ENCODE measurements at regions not wholly inside any gene's neighbourhood (a gene's known extent, or its start where the extent isn't known, plus 50 kb on each side); places are given as distances from the start of the nearest gene placed in this dataset.

- TF ChIP-seq BHLHE40 (IDR thresholded peaks at IDR 0.05; ENCODE audit: low read depth, low read length) = no peak
- BruUV-seq (replicated peaks) = no TSS peak
- Histone ChIP-seq H4K8ac (ENCODE audit: low read depth in 2 of 2, low read length in 2 of 2) (no peak overlapping the region), H3K4me3 (ENCODE audit: insufficient read depth, low read depth, low read length) (no peak overlapping the region), H3K56ac (ENCODE audit: extremely low read depth, insufficient read depth, low read length) (no peak overlapping the region), H2AFZ (replicated peaks; ENCODE audit: low read length, poor library complexity) (no peak overlapping the region), H3K9ac (ENCODE audit: low read depth, low read length) (no peak overlapping the region), H4K20me1 (ENCODE audit: insufficient read depth, low read length) (no peaks in the 10 kb centered on the region), H3K14ac (replicated peaks; ENCODE audit: low read depth, low read length) (no peak overlapping the region), H3K4me1 (ENCODE audit: control insufficient read depth, insufficient read depth, low read length) (no peaks in the 10 kb centered on the region), H3K23ac (ENCODE audit: low read depth, low read length) (no peak overlapping the region), H3K27ac (ENCODE audit: insufficient read depth, low read length) (no peak overlapping the region), H2BK5ac (ENCODE audit: low read depth, low read length, poor library complexity, severe bottlenecking) (no peak overlapping the region), H3K4ac (ENCODE audit: low read depth, low read length) (no peak overlapping the region), H3K36me3 (ENCODE audit: control insufficient read depth, insufficient read depth, low read length) (no peaks in the 10 kb centered on the region), H3K18ac (ENCODE audit: low read depth, low read length) (no peak overlapping the region), H2BK120ac (ENCODE audit: low read depth, low read length) (no peak overlapping the region), H3K4me2 (ENCODE audit: low read depth, low read length) (no peak overlapping the region), H4K5ac (ENCODE audit: low read depth, low read length) (no peak overlapping the region), H2BK15ac (ENCODE audit: low read depth, low read length) (no peak overlapping the region), H4K91ac (ENCODE audit: insufficient read depth, low read depth, low read length) (no peak overlapping the region), H3K9me3 (ENCODE audit: control insufficient read depth, insufficient read depth, low read length) (no peaks in the 10 kb centered on the region), H3K79me1 (ENCODE audit: low read depth in 1 of 2, low read length in 2 of 2) (no peaks in the 10 kb centered on the region), H3K27me3 (ENCODE audit: control insufficient read depth, insufficient read depth, low read length) (no peaks in the 10 kb centered on the region; the same call in 1 of the 2 replicates), H2BK20ac (ENCODE audit: low read depth, low read length) (no peak overlapping the region), H3K9me1 (ENCODE audit: insufficient read depth, low read length) (no peaks in the 10 kb centered on the region), H2AK5ac (ENCODE audit: low read depth, low read length) (no peak overlapping the region), H2AK9ac (replicated peaks; ENCODE audit: low read depth, low read length, poor library complexity) (no peak overlapping the region)
- dilution Hi-C loops (cut with HindIII; ENCODE audit: low sequenced_read_pairs, unreplicated experiment) = no loop called here
- no CpG with 5 or more reads among the region's 2 CpGs for WGBS, 2 experiments (ENCODE audit: extremely low coverage in 2 of 2, insufficient read length in 1 of 2)
- ChIA-PET POLR2A (ENCODE audit: unreplicated experiment) (interaction anchor here (0.7 kb wide), 1 partner anchor 1943 kb away, joined by 8 read pairs; no protein-coding TSS in a partner anchor), CTCF (interaction anchor here (0.7 kb wide), 1 partner anchor 270 kb away, joined by 4 read pairs; no protein-coding TSS in a partner anchor)
- in situ Hi-C loops (cut with MboI; ENCODE audit: low sequenced_read_pairs) = no loop called here
- ATAC-seq (ENCODE audit: low read depth) = no peak
- intact Hi-C loops (cut with micrococcal nuclease) = no loop called here
- no peak for DNase-seq
Measured at GRCh38 chr2:187719510-187719909, 165.3 kb upstream of the TFPI start.
